ENCODE measurements at regions not wholly inside any gene's neighbourhood (a gene's known extent, or its start where the extent isn't known, plus 50 kb on each side); places are given as distances from the start of the nearest gene placed in this dataset.
"Not testable (repeated sequence)": the region's sequence is repeated elsewhere in the genome, so short reads cannot be mapped to it uniquely, and the experiment has no call there.

GRCh38 chr7:87007038-87007437 is 52.4 kb downstream of the ELAPOR2 start:
- no peak for DNase-seq
- no peak overlapping the region for H3K27ac Mint-ChIP-seq
- H3K9me3 Mint-ChIP-seq = no peaks in the 10 kb centered on the region
- H3K4me3 Mint-ChIP-seq = no peak overlapping the region
- H3K4me1 Mint-ChIP-seq = peaks cover 0 to 3% of the 10 kb centered on the region in 2 donors
- H3K36me3 Mint-ChIP-seq = no peaks in the 10 kb centered on the region
- H3K27me3 Mint-ChIP-seq (ENCODE audit: low read depth in 3 of 3) = no peaks in the 10 kb centered on the region

GRCh38 chr7:87004956-87005355 is 54.5 kb downstream of the ELAPOR2 start:
- H3K27me3 Mint-ChIP-seq (ENCODE audit: low read depth in 3 of 3) = no peaks in the 10 kb centered on the region
- H3K4me1 Mint-ChIP-seq = peaks cover 0 to 3% of the 10 kb centered on the region in 2 donors
- H3K27ac Mint-ChIP-seq = no peak overlapping the region
- H3K4me3 Mint-ChIP-seq = no peak overlapping the region
- no peaks in the 10 kb centered on the region for H3K36me3 Mint-ChIP-seq
- DNase-seq = no peak
- H3K9me3 Mint-ChIP-seq = peaks cover 0 to 1% (median 0%) of the 10 kb centered on the region in 6 donors

- peaks cover 0 to 1% (median 0%) of the 10 kb centered on the region in 6 donors for H3K9me3 Mint-ChIP-seq
- peak overlapping the region in 1 of 5 donors; percentile 24 for H3K4me3 Mint-ChIP-seq
- peak overlapping the region in 1 of 6 donors; percentile 65 for H3K27ac Mint-ChIP-seq
- no peak for DNase-seq
- peaks cover 0 to 3% of the 10 kb centered on the region in 2 donors for H3K4me1 Mint-ChIP-seq
- H3K27me3 Mint-ChIP-seq (ENCODE audit: low read depth in 3 of 3) = no peaks in the 10 kb centered on the region
- no peaks in the 10 kb centered on the region for H3K36me3 Mint-ChIP-seq
Measured at GRCh38 chr7:87003872-87004798, 55.3 kb downstream of the ELAPOR2 start.

- Mint-ChIP-seq H3K4me3 (no peak overlapping the region), H3K27me3 (ENCODE audit: low read depth in 3 of 3) (peaks cover 0 to 3% (median 0%) of the 10 kb centered on the region in 3 donors), H3K36me3 (no peaks in the 10 kb centered on the region), H3K9me3 (peaks cover 0 to 1% (median 0%) of the 10 kb centered on the region in 6 donors), H3K4me1 (peaks cover 0 to 3% of the 10 kb centered on the region in 2 donors), H3K27ac (no peak overlapping the region)
- no peak for DNase-seq
Measured at GRCh38 chr7:87001214-87001613, 58.2 kb downstream of the ELAPOR2 start.

- Mint-ChIP-seq H3K4me1 (peaks cover 0 to 3% of the 10 kb centered on the region in 2 donors), H3K27me3 (ENCODE audit: low read depth in 3 of 3) (peaks cover 0 to 5% (median 5%) of the 10 kb centered on the region in 3 donors)
Measured at GRCh38 chr7:87000344-87000743, 59.1 kb downstream of the ELAPOR2 start.

GRCh38 chr7:86999750-87000149 is 59.7 kb downstream of the ELAPOR2 start:
- H3K27me3 Mint-ChIP-seq (ENCODE audit: low read depth in 3 of 3) = peaks cover 0 to 5% (median 5%) of the 10 kb centered on the region in 3 donors
- no peak overlapping the region for H3K27ac Mint-ChIP-seq
- no peak overlapping the region for H3K4me3 Mint-ChIP-seq
- H3K9me3 Mint-ChIP-seq = peaks cover 0 to 3% (median 0%) of the 10 kb centered on the region in 6 donors
- peaks cover 0 to 3% of the 10 kb centered on the region in 2 donors for H3K4me1 Mint-ChIP-seq
- H3K36me3 Mint-ChIP-seq = no peaks in the 10 kb centered on the region
- DNase-seq = no peak

More at GRCh38 chr7:87000344-87000743, 59.1 kb downstream of the ELAPOR2 start:
- Mint-ChIP-seq H3K36me3 (no peaks in the 10 kb centered on the region), H3K9me3 (peaks cover 0 to 3% (median 0%) of the 10 kb centered on the region in 6 donors), H3K4me3 (no peak overlapping the region), H3K27ac (no peak overlapping the region)
- DNase-seq = no peak

GRCh38 chr7:86995814-86996213 is 63.6 kb downstream of the ELAPOR2 start:
- H3K36me3 Mint-ChIP-seq = no peaks in the 10 kb centered on the region
- H3K27ac Mint-ChIP-seq = no peak overlapping the region
- H3K27me3 Mint-ChIP-seq (ENCODE audit: low read depth in 3 of 3) = peaks cover 2 to 5% (median 5%) of the 10 kb centered on the region in 3 donors
- H3K9me3 Mint-ChIP-seq = peaks cover 0 to 3% (median 0%) of the 10 kb centered on the region in 6 donors
- no peak for DNase-seq
- H3K4me3 Mint-ChIP-seq = no peak overlapping the region
- no peaks in the 10 kb centered on the region for H3K4me1 Mint-ChIP-seq

- H3K4me1 Mint-ChIP-seq = no peaks in the 10 kb centered on the region
- H3K9me3 Mint-ChIP-seq = peaks cover 0 to 3% (median 0%) of the 10 kb centered on the region in 6 donors
- H3K4me3 Mint-ChIP-seq = no peak overlapping the region
- no peak overlapping the region for H3K27ac Mint-ChIP-seq
- peaks cover 2 to 5% (median 5%) of the 10 kb centered on the region in 3 donors for H3K27me3 Mint-ChIP-seq (ENCODE audit: low read depth in 3 of 3)
- no peaks in the 10 kb centered on the region for H3K36me3 Mint-ChIP-seq
- DNase-seq = no peak
Measured at GRCh38 chr7:86995052-86995725, 64.3 kb downstream of the ELAPOR2 start.

GRCh38 chr7:86991771-86992191 is 67.7 kb downstream of the ELAPOR2 start:
- H3K36me3 Mint-ChIP-seq = no peaks in the 10 kb centered on the region
- H3K9me3 Mint-ChIP-seq = peaks cover 0 to 6% (median under 1%) of the 10 kb centered on the region in 6 donors
- H3K27ac Mint-ChIP-seq = no peak overlapping the region
- no peak overlapping the region for H3K4me3 Mint-ChIP-seq
- DNase-seq = no peak
- no peaks in the 10 kb centered on the region for H3K4me1 Mint-ChIP-seq
- peaks cover 2 to 8% (median 5%) of the 10 kb centered on the region in 3 donors for H3K27me3 Mint-ChIP-seq (ENCODE audit: low read depth in 3 of 3)

GRCh38 chr7:86991093-86991769 is 68.2 kb downstream of the ELAPOR2 start:
- Mint-ChIP-seq H3K4me3 (no peak overlapping the region), H3K9me3 (peaks cover 0 to 6% (median 1%) of the 10 kb centered on the region in 6 donors), H3K27ac (no peak overlapping the region), H3K27me3 (ENCODE audit: low read depth in 3 of 3) (peaks cover 2 to 5% (median 5%) of the 10 kb centered on the region in 3 donors), H3K4me1 (no peaks in the 10 kb centered on the region), H3K36me3 (no peaks in the 10 kb centered on the region)
- no peak for DNase-seq

- Mint-ChIP-seq H3K4me1 (no peaks in the 10 kb centered on the region), H3K36me3 (no peaks in the 10 kb centered on the region), H3K27ac (no peak overlapping the region), H3K4me3 (no peak overlapping the region), H3K27me3 (ENCODE audit: low read depth in 3 of 3) (peaks cover 2 to 3% (median 3%) of the 10 kb centered on the region in 3 donors), H3K9me3 (peaks cover 2 to 21% (median 9%) of the 10 kb centered on the region in 6 donors)
- no peak for DNase-seq
Measured at GRCh38 chr7:86989407-86989806, 70.0 kb downstream of the ELAPOR2 start.

- not testable (repeated sequence) for H3K27me3 Mint-ChIP-seq (ENCODE audit: low read depth in 3 of 3); H3K36me3 Mint-ChIP-seq; H3K27ac Mint-ChIP-seq; H3K4me1 Mint-ChIP-seq; H3K4me3 Mint-ChIP-seq; DNase-seq
- H3K9me3 Mint-ChIP-seq = peaks cover 3 to 27% (median 14%) of the 10 kb centered on the region in 6 donors
Measured at GRCh38 chr7:86987834-86988233, 71.6 kb downstream of the ELAPOR2 start.

GRCh38 chr7:86987358-86987757 is 72.1 kb downstream of the ELAPOR2 start:
- H3K4me1 Mint-ChIP-seq; H3K27ac Mint-ChIP-seq; DNase-seq; H3K27me3 Mint-ChIP-seq (ENCODE audit: low read depth in 3 of 3); H3K4me3 Mint-ChIP-seq; H3K36me3 Mint-ChIP-seq: not testable (repeated sequence)
- peaks cover 3 to 29% (median 14%) of the 10 kb centered on the region in 6 donors for H3K9me3 Mint-ChIP-seq
